Thymus (tissue), 11 donors: ENCODE measurements at regions not wholly inside any gene's neighbourhood (a gene's known extent, or its start where the extent isn't known, plus 50 kb on each side); places are given as distances from the start of the nearest gene placed in this dataset.
A peak's percentile ranks its signal among the peaks of the same experiment; 100 is the strongest.
"Not testable (repeated sequence)": the region's sequence is repeated elsewhere in the genome, so short reads cannot be mapped to it uniquely, and the experiment has no call there.

Experiments
- DNase-seq, 9 donors: peaks; one replicate each; pipeline ENCODE4 v3.0.0-alpha.2; 2013; ENCODE audit warnings: low spot score in 9 of 9, low read depth in 6 of 9, missing footprints in 1 of 9
- H3K27ac ChIP-seq, 2 donors: one replicate each; pipeline ENCODE4 v1.5.1; 2013; ENCODE audit warnings: control low read depth in 1 of 2, low read depth in 1 of 2, low read length in 1 of 2, mild to moderate bottlenecking in 1 of 2, moderate library complexity in 1 of 2
- H3K27me3 ChIP-seq, 2 donors: one replicate each; pipeline ENCODE4 v1.5.1; 2013; ENCODE audit warnings: low read length in 1 of 2; ENCODE audit not compliant: control insufficient read depth in 2 of 2, insufficient read depth in 1 of 2
- H3K36me3 ChIP-seq, 2 donors: one replicate each; pipeline ENCODE4 v1.5.1; 2013; ENCODE audit warnings: low read length in 1 of 2, mild to moderate bottlenecking in 1 of 2, moderate library complexity in 1 of 2; ENCODE audit not compliant: control insufficient read depth in 2 of 2, insufficient read depth in 2 of 2
- H3K4me1 ChIP-seq, 2 donors: one replicate each; pipeline ENCODE4 v1.5.1; 2013; ENCODE audit warnings: low read length in 2 of 2; ENCODE audit not compliant: control insufficient read depth in 2 of 2, insufficient read depth in 2 of 2
- H3K4me3 ChIP-seq, 2 donors: one replicate each; pipeline ENCODE4 v1.5.1; 2013; ENCODE audit warnings: low read length in 2 of 2, control low read depth in 1 of 2, mild to moderate bottlenecking in 1 of 2
- H3K9me3 ChIP-seq, 2 donors: one replicate each; pipeline ENCODE4 v1.5.1; 2013; ENCODE audit warnings: low read length in 1 of 2, mild to moderate bottlenecking in 1 of 2; ENCODE audit not compliant: control insufficient read depth in 2 of 2, insufficient read depth in 1 of 2
- WGBS: extraction: QIAGEN DNeasy Blood & Tissue Kit; methylation state at CpG from one replicate; pipeline ENCODE4 v1.1.7; 2013; 5-methylcytosine and 5-hydroxymethylcytosine counted together
- donor health status: healthy.

- not testable (repeated sequence) for H3K27me3 ChIP-seq, H3K4me3 ChIP-seq, DNase-seq, H3K36me3 ChIP-seq, H3K9me3 ChIP-seq, H3K4me1 ChIP-seq, H3K27ac ChIP-seq
These were observed 114.4 kb downstream of the KLRB1 start for GRCh38 chr12:9493325-9493724.

- not testable (repeated sequence) for H3K27ac ChIP-seq, H3K9me3 ChIP-seq, H3K36me3 ChIP-seq, H3K4me1 ChIP-seq, H3K27me3 ChIP-seq, DNase-seq, H3K4me3 ChIP-seq
- WGBS: 98% methylated on average over 3 of the region's 3 CpGs
These were observed 126.4 kb downstream of the KLRB1 start for GRCh38 chr12:9481289-9481688.

- not testable (repeated sequence) for H3K27me3 ChIP-seq, H3K27ac ChIP-seq, H3K36me3 ChIP-seq, H3K9me3 ChIP-seq, H3K4me3 ChIP-seq, DNase-seq
- WGBS: 96% methylated on average over 2 of the region's 2 CpGs
- peaks cover 3 to 11% of the 10 kb centered on the region in 2 donors for H3K4me1 ChIP-seq
These were observed 133.5 kb downstream of the KLRB1 start for GRCh38 chr12:9474197-9474596.

GRCh38 chr12:9473638-9474037 lies 134.1 kb downstream of the KLRB1 start:
- WGBS: 96% methylated on average over 1 of the region's 1 CpG
- not testable (repeated sequence) for DNase-seq, H3K9me3 ChIP-seq, H3K27me3 ChIP-seq, H3K36me3 ChIP-seq, H3K4me3 ChIP-seq, H3K27ac ChIP-seq
- peaks cover 3 to 16% of the 10 kb centered on the region in 2 donors for H3K4me1 ChIP-seq

- H3K27me3 ChIP-seq, DNase-seq, H3K4me3 ChIP-seq, H3K27ac ChIP-seq, H3K9me3 ChIP-seq, H3K36me3 ChIP-seq: not testable (repeated sequence)
- 98% methylated on average over 8 of the region's 8 CpGs for whole genome bisulfite sequencing
- H3K4me1 ChIP-seq: peaks cover 3 to 18% of the 10 kb centered on the region in 2 donors
These were observed 136.2 kb downstream of the KLRB1 start for GRCh38 chr12:9471501-9471900.

- H3K36me3 ChIP-seq, H3K9me3 ChIP-seq, H3K4me3 ChIP-seq, H3K27me3 ChIP-seq, H3K27ac ChIP-seq: not testable (repeated sequence)
- DNase-seq: peak in 1 of 9 donors; percentile 35
- WGBS: 81% methylated on average over 1 of the region's 1 CpG
- H3K4me1 ChIP-seq: peaks cover 3 to 18% of the 10 kb centered on the region in 2 donors
These were observed 137.3 kb downstream of the KLRB1 start for GRCh38 chr12:9470367-9470766.

GRCh38 chr12:9469956-9470355 lies 137.8 kb downstream of the KLRB1 start:
- not testable (repeated sequence) for H3K4me3 ChIP-seq, H3K27me3 ChIP-seq, H3K9me3 ChIP-seq, DNase-seq, H3K36me3 ChIP-seq, H3K27ac ChIP-seq
- WGBS: 97% methylated on average over 1 of the region's 1 CpG
- H3K4me1 ChIP-seq: peaks cover 3 to 18% of the 10 kb centered on the region in 2 donors

- not testable (repeated sequence) for H3K27ac ChIP-seq, H3K4me3 ChIP-seq, H3K27me3 ChIP-seq, H3K36me3 ChIP-seq, H3K9me3 ChIP-seq, DNase-seq
- peaks cover 3 to 18% of the 10 kb centered on the region in 2 donors for H3K4me1 ChIP-seq
- WGBS: 99% methylated on average over 2 of the region's 2 CpGs
These were observed 138.3 kb downstream of the KLRB1 start for GRCh38 chr12:9469463-9469862.

GRCh38 chr12:9468998-9469397 lies 138.7 kb downstream of the KLRB1 start:
- peaks cover 3 to 18% of the 10 kb centered on the region in 2 donors for H3K4me1 ChIP-seq
- not testable (repeated sequence) for H3K4me3 ChIP-seq, H3K27ac ChIP-seq, H3K27me3 ChIP-seq, H3K9me3 ChIP-seq, H3K36me3 ChIP-seq
- peak; percentile 32 to 87 (median 65) for DNase-seq
- 64% methylated on average over 6 of the region's 6 CpGs for WGBS

- peaks cover 3 to 18% of the 10 kb centered on the region in 2 donors for H3K4me1 ChIP-seq
- WGBS: 100% methylated on average over 1 of the region's 1 CpG
- H3K4me3 ChIP-seq, H3K9me3 ChIP-seq, DNase-seq, H3K27me3 ChIP-seq, H3K36me3 ChIP-seq, H3K27ac ChIP-seq: not testable (repeated sequence)
These were observed 139.6 kb downstream of the KLRB1 start for GRCh38 chr12:9468144-9468543.
